ENCODE measurements at regions not wholly inside any gene's neighbourhood (a gene's known extent, or its start where the extent isn't known, plus 50 kb on each side); places are given as distances from the start of the nearest gene placed in this dataset.
"Not testable (repeated sequence)": the region's sequence is repeated elsewhere in the genome, so short reads cannot be mapped to it uniquely, and the experiment has no call there.

- CTCF ChIA-PET: interaction anchor here (0.7 kb wide), 1 partner anchor 62 kb away, joined by 3 read pairs; no protein-coding TSS in a partner anchor
- H3K4me1 ChIP-seq (ENCODE audit: control insufficient read depth, insufficient read depth, low read length): no peaks in the 10 kb centered on the region
- H3K9me3 ChIP-seq (ENCODE audit: control insufficient read depth, insufficient read depth, low read depth, low read length): no peaks in the 10 kb centered on the region
- POLR2A ChIA-PET: no interaction called here
- H3K4me3 ChIP-seq (ENCODE audit: low read depth, low read length): no peak overlapping the region
- H3K36me3 ChIP-seq (ENCODE audit: control insufficient read depth in 2 of 2, insufficient read depth in 1 of 2, low read length in 2 of 2): no peaks in the 10 kb centered on the region
- no peak overlapping the region for H3K27ac ChIP-seq (ENCODE audit: extremely low read depth, low read depth, low read length)
- no peak for TF ChIP-seq ZNF449 (tag by site-specific recombination; IDR thresholded peaks at IDR 0.05)
- no peak for TF ChIP-seq ZNF114 (tag by site-specific recombination; IDR thresholded peaks at IDR 0.05)
- no peak for TF ChIP-seq ZNF140 (tag by site-specific recombination; IDR thresholded peaks at IDR 0.05)
- TF ChIP-seq YY2 (tag by site-specific recombination; IDR thresholded peaks at IDR 0.05): no peak
- no peak for TF ChIP-seq ZNF366 (tag by site-specific recombination; conservative IDR thresholded peaks at IDR 0.05)
- no peak for TF ChIP-seq ZNF704 (tag by site-specific recombination; IDR thresholded peaks at IDR 0.05)
Measured at GRCh38 chr16:5296176-5296575, 198.6 kb upstream of the EEF2KMT start.

DNA sequence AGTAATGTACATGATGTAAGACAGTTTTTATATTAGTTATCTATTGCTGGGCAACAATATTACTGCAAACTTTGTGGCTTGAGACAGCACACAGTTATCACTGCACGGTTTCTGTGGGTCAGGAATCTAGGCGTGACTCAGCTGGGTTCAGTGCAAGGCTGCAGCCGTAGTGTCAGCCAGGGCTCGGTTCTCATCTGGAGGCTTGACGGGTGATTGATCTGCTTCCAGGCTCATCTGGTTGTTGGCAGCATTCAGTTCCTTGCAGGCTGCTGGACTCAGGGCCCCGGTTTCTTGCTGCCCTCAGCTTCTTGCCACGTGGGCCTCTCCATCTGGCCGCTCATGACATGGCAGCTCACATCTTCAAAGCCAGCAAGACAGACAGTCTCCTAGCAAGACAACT, 197.7 kb upstream of the EEF2KMT start:
- H3K27ac ChIP-seq (ENCODE audit: extremely low read depth, low read depth, low read length); H3K4me1 ChIP-seq (ENCODE audit: control insufficient read depth, insufficient read depth, low read length); H3K4me3 ChIP-seq (ENCODE audit: low read depth, low read length); H3K36me3 ChIP-seq (ENCODE audit: control insufficient read depth in 2 of 2, insufficient read depth in 1 of 2, low read length in 2 of 2); POLR2A ChIA-PET; H3K9me3 ChIP-seq (ENCODE audit: control insufficient read depth, insufficient read depth, low read depth, low read length); CTCF ChIA-PET: not testable (repeated sequence)

GRCh38 chr16:5282152-5282551, 184.6 kb upstream of the EEF2KMT start:
- H3K36me3 ChIP-seq (ENCODE audit: control insufficient read depth in 2 of 2, insufficient read depth in 1 of 2, low read length in 2 of 2); H3K4me3 ChIP-seq (ENCODE audit: low read depth, low read length); H3K4me1 ChIP-seq (ENCODE audit: control insufficient read depth, insufficient read depth, low read length); H3K27ac ChIP-seq (ENCODE audit: extremely low read depth, low read depth, low read length); POLR2A ChIA-PET; H3K9me3 ChIP-seq (ENCODE audit: control insufficient read depth, insufficient read depth, low read depth, low read length); CTCF ChIA-PET: not testable (repeated sequence)
- TF ChIP-seq ZNF707 (tag by site-specific recombination; IDR thresholded peaks at IDR 0.05): peak; percentile 66

DNA sequence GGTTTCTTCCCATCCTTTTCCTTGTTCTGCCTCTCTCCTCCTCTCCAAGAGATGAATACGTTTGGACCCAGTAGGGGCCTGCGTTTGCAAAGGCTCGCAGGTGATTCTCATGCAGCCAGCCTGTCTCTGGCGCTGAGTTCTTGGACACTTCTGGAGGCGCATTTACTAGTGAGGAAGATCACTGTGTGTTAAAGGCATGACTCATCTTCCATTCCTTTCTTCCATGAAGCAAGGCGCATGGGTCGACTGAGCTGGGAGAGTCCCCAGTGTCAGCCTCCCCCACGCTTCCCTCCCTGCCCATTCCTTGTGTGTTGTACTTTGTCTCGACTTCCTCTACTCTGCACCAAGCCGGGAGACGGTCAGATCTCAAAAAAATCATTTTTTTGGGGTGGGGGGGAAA, 159.9 kb upstream of the EEF2KMT start:
- Histone ChIP-seq H3K36me3 (ENCODE audit: control insufficient read depth in 2 of 2, insufficient read depth in 1 of 2, low read length in 2 of 2) (no peaks in the 10 kb centered on the region), H3K9me3 (ENCODE audit: control insufficient read depth, insufficient read depth, low read depth, low read length) (no peaks in the 10 kb centered on the region), H3K4me1 (ENCODE audit: control insufficient read depth, insufficient read depth, low read length) (no peaks in the 10 kb centered on the region), H3K27ac (ENCODE audit: extremely low read depth, low read depth, low read length) (no peak overlapping the region), H3K4me3 (ENCODE audit: low read depth, low read length) (no peak overlapping the region)
- ChIA-PET POLR2A (no interaction called here), CTCF (interaction anchor here (0.7 kb wide), 1 partner anchor 129 kb away, joined by 5 read pairs; no protein-coding TSS in a partner anchor)
- TF ChIP-seq ZNF621 (tag by site-specific recombination; IDR thresholded peaks at IDR 0.05): no peak

DNA sequence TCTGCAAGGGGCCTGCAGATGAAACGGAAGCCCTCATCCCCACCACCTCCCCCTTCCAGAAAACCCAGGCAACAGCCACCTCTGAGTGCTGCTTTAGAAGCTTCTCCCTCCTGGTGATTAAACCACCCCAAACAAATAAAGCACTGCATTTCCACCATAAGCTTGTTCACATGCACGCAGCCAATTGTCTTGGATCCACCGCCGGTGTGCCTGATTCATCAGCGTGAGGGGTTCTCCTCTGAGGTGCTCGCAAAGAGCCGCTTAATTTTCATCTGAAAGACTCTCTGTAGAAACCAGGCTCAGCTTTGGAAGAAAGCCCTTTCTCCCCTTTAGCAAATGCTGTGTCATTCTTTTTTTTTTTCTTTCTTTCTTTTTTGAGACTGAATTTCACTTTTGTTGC, 155.2 kb upstream of the EEF2KMT start:
- POLR2A ChIA-PET: no interaction called here
- TF ChIP-seq ZBTB48 (tag by site-specific recombination; IDR thresholded peaks at IDR 0.05): no peak
- TF ChIP-seq ZNF76 (tag by site-specific recombination; IDR thresholded peaks at IDR 0.05; ENCODE audit: borderline replicate concordance, low read depth): no peak
- no peak for TF ChIP-seq ZNF239 (tag by site-specific recombination; IDR thresholded peaks at IDR 0.05)
- TF ChIP-seq ZNF175 (tag by site-specific recombination; IDR thresholded peaks at IDR 0.05): no peak
- TF ChIP-seq ZNF133 (tag by site-specific recombination; IDR thresholded peaks at IDR 0.05): no peak
- TF ChIP-seq ZNF621 (tag by site-specific recombination; IDR thresholded peaks at IDR 0.05): no peak
- TF ChIP-seq GLI4 (tag by site-specific recombination; IDR thresholded peaks at IDR 0.05): no peak
- no peaks in the 10 kb centered on the region for H3K4me1 ChIP-seq (ENCODE audit: control insufficient read depth, insufficient read depth, low read length)
- no peaks in the 10 kb centered on the region for H3K9me3 ChIP-seq (ENCODE audit: control insufficient read depth, insufficient read depth, low read depth, low read length)
- no peak overlapping the region for H3K4me3 ChIP-seq (ENCODE audit: low read depth, low read length)
- H3K36me3 ChIP-seq (ENCODE audit: control insufficient read depth in 2 of 2, insufficient read depth in 1 of 2, low read length in 2 of 2): no peaks in the 10 kb centered on the region
- H3K27ac ChIP-seq (ENCODE audit: extremely low read depth, low read depth, low read length): no peak overlapping the region
- CTCF ChIA-PET: interaction anchor here (0.6 to 0.7 kb wide), 2 partner anchors 19 to 188 kb away, joined by 3 to 4 read pairs; no protein-coding TSS in a partner anchor

DNA sequence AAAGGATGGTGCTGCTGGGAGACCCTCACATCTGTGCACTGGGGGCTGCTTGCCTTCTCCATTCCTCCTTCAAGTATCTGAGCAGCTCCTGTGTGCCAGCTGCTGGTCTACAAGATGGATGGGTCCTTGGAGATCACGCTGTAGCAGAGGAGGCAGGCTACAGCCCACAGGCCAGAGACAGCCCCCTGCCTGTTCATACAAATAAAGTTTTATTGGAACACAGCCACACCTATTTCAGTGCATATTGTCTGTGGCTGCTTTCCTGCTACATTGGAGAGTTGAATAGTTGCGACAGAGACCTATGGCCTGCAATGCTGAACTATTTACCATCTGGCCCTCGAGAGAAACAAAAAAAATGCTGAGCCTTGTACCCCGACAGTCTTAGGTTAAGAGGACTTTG, 149.8 kb upstream of the EEF2KMT start:
- POLR2A ChIA-PET; H3K36me3 ChIP-seq (ENCODE audit: control insufficient read depth in 2 of 2, insufficient read depth in 1 of 2, low read length in 2 of 2); H3K27ac ChIP-seq (ENCODE audit: extremely low read depth, low read depth, low read length); H3K4me3 ChIP-seq (ENCODE audit: low read depth, low read length); CTCF ChIA-PET; H3K4me1 ChIP-seq (ENCODE audit: control insufficient read depth, insufficient read depth, low read length); H3K9me3 ChIP-seq (ENCODE audit: control insufficient read depth, insufficient read depth, low read depth, low read length): not testable (repeated sequence)

DNA sequence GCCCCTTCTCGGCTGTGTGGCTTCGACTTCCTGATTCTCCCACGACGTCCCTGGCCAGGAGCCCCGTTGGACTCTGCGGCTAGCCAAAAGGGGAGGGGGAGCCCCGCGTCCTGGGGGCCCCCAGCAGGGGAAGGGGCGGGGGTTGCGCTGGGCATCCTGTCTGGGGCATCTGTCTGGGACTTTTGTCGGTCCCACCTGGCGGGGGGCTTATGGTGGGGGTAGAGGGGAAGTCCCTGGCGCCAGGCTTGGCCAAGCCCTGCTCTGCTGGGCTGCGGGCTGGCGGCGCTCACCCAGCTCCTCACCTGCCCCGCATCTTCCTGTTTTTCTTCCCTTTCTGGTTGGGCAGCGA, 142.7 kb upstream of the EEF2KMT start:
- H3K4me3 ChIP-seq (ENCODE audit: low read depth, low read length); H3K27ac ChIP-seq (ENCODE audit: extremely low read depth, low read depth, low read length); H3K9me3 ChIP-seq (ENCODE audit: control insufficient read depth, insufficient read depth, low read depth, low read length); POLR2A ChIA-PET; H3K4me1 ChIP-seq (ENCODE audit: control insufficient read depth, insufficient read depth, low read length); H3K36me3 ChIP-seq (ENCODE audit: control insufficient read depth in 2 of 2, insufficient read depth in 1 of 2, low read length in 2 of 2): not testable (repeated sequence)
- CTCF ChIA-PET: interaction anchor here (0.7 kb wide), 1 partner anchor 101 kb away, joined by 4 read pairs; no protein-coding TSS in a partner anchor

Measured in HEK293 (cell line).